GM12872 (cell line): ENCODE measurements at regions not wholly inside any gene's neighbourhood (a gene's known extent, or its start where the extent isn't known, plus 50 kb on each side); places are given as distances from the start of the nearest gene placed in this dataset.

Experiments
- TF ChIP-seq, protein P1 (sequence below): IDR thresholded peaks from 3 replicates; pipeline ENCODE4 v1.5.1; 2011; ENCODE audit warnings: low read depth, mild to moderate bottlenecking, low read length, moderate library complexity; ENCODE audit not compliant: insufficient read depth

- TF ChIP-seq, protein P1, sequence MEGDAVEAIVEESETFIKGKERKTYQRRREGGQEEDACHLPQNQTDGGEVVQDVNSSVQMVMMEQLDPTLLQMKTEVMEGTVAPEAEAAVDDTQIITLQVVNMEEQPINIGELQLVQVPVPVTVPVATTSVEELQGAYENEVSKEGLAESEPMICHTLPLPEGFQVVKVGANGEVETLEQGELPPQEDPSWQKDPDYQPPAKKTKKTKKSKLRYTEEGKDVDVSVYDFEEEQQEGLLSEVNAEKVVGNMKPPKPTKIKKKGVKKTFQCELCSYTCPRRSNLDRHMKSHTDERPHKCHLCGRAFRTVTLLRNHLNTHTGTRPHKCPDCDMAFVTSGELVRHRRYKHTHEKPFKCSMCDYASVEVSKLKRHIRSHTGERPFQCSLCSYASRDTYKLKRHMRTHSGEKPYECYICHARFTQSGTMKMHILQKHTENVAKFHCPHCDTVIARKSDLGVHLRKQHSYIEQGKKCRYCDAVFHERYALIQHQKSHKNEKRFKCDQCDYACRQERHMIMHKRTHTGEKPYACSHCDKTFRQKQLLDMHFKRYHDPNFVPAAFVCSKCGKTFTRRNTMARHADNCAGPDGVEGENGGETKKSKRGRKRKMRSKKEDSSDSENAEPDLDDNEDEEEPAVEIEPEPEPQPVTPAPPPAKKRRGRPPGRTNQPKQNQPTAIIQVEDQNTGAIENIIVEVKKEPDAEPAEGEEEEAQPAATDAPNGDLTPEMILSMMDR, result no peak
These were observed 553.2 kb downstream of the RFC3 start for GRCh38 chr13:34371108-34371507.

DNA sequence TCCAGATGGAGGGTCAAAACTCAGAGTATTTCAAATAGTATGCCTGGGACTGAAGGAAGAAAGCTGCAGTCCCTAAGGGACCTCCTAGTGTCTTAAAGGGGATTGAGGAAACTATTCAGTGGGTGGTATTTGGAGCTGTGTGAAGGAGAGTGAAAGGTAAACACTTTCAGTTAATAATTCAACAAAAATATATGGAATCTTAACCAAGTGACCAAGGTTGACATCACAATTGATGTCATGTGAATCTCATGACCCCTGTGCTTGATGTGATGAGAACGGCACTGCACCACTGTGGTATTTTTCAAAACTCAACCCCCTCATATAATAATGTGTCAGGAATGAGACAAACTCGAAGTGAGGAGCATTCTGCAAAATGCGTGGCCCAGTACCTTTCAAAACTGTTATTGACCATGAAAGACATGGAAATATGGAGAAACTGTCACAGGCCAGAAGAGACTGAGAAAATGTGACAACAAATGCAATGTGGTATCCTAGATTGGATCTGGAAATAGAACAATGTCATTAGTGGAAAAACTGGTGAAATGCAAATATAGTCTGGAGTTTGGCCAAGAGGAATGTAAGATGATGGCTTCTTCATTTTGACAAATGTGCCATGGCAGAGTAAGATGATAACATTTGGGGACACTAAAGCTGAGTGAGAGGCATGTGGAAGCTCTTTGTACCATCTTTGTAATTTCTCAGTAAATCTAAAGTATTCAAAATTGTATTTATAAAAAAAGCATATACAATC is 553.9 kb downstream of the RFC3 start:
- TF ChIP-seq, protein P1, result no peak

DNA sequence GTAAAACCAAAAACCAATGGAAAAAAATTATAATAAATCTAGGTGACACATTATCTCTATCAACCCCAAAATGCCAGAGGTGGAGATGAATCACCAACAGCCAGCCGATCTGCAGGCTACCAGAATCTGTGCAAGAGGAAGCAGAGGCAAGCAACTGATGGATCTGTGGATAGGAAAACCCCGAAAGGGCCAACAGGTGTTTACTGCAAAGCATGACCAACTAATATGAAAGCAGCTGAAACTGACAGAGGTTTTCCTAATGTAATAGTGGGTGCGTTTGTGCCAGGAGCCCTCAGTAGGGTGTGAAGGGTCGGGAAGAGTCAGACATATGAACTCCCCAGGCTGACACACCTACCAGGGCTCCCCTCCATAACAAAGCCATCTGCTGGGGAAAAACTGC is 554.6 kb downstream of the RFC3 start:
- TF ChIP-seq, protein P1, result no peak

- TF ChIP-seq, protein P1, result no peak
These were observed 558.5 kb downstream of the RFC3 start for GRCh38 chr13:34376483-34376882.

DNA sequence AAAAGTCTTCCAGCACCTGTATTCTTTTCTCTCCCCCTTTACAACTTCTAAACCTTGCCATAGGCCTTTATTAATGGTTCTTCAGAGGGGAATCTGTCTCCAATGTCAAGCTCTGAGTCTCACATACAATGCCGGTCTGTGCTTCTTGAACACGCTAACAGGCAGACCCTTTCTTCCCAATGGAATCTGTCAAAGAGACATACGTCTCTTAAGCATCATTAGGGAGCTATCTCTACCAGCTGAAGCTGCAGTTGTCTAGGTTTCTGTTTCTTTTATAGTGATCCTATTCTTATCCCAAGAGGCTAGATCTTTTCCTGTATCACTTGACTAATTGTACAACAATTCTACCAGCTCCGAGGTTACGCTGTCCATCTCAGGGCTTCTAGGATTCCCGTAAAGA is 560.8 kb upstream of the NBEA start:
- TF ChIP-seq, protein P1, result no peak

GRCh38 chr13:34383728-34384127 is 558.3 kb upstream of the NBEA start:
- TF ChIP-seq, protein P1, result no peak

DNA sequence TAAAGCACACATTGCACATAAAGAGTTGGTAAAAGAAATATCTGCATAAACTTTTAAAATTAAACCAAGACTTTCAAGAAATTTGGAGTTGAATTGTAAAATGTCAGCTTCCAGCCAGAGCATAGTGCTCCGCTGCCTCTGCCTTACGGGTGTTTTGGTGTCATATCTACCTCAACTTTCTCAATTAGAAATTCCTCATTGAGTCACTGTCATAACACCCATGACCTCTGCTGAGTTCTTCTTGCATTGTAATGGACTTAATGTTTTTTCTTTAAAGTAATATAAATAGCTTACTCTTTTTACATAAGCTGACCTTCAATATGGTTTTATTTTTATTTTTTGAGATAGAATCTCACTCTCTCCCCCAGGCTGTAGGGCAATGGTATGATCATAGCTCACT is 551.0 kb upstream of the NBEA start:
- TF ChIP-seq, protein P1, result no peak
